AG10803 (cell line): ENCODE measurements at regions not wholly inside any gene's neighbourhood (a gene's known extent, or its start where the extent isn't known, plus 50 kb on each side); places are given as distances from the start of the nearest gene placed in this dataset.

Experiments
- DNase-seq: peaks from one replicate; pipeline ENCODE4 v3.0.0; 2010; ENCODE audit warnings: low read depth
- H3K4me3 ChIP-seq: 2 replicates; pipeline ENCODE4 v1.5.1; 2011; ENCODE audit warnings: mild to moderate bottlenecking, low read length, control low read depth
- CTCF ChIP-seq: conservative IDR thresholded peaks from 2 replicates; pipeline ENCODE4 v1.5.1; 2011; ENCODE audit warnings: mild to moderate bottlenecking, low read length, control low read depth, inconsistent platforms

GRCh38 chr22:49363526-49364230, 464.0 kb downstream of the BRD1 start:
- no peak overlapping the region for H3K4me3 ChIP-seq
- no peak for TF ChIP-seq CTCF
- no peak for DNase-seq

GRCh38 chr22:49362211-49362839, 465.3 kb downstream of the BRD1 start:
- DNase-seq: no peak
- no peak for TF ChIP-seq CTCF
- no peak overlapping the region for H3K4me3 ChIP-seq

GRCh38 chr22:49361164-49361563, 466.5 kb downstream of the BRD1 start:
- TF ChIP-seq CTCF: no peak
- no peak overlapping the region for H3K4me3 ChIP-seq
- DNase-seq: no peak

GRCh38 chr22:49360746-49361145, 466.9 kb downstream of the BRD1 start:
- no peak overlapping the region for H3K4me3 ChIP-seq
- no peak for TF ChIP-seq CTCF
- no peak for DNase-seq

- no peak for TF ChIP-seq CTCF
- no peak overlapping the region for H3K4me3 ChIP-seq
- DNase-seq: no peak
These were observed 468.6 kb downstream of the BRD1 start for GRCh38 chr22:49359076-49359475.

- no peak for DNase-seq
- no peak overlapping the region for H3K4me3 ChIP-seq
- TF ChIP-seq CTCF: no peak
These were observed 469.8 kb downstream of the BRD1 start for GRCh38 chr22:49357661-49358440.
